ENCODE measurements at regions not wholly inside any gene's neighbourhood (a gene's known extent, or its start where the extent isn't known, plus 50 kb on each side); places are given as distances from the start of the nearest gene placed in this dataset.

GRCh38 chr15:39391230-39391629, 189.6 kb upstream of the THBS1 start:
- H3K27ac ChIP-seq (ENCODE audit: low read depth, low read length), result no peak overlapping the region
- WGBS, 3 donors, result 71 to 80% (median 78%) methylated on average over 5 of the region's 5 CpGs

GRCh38 chr15:39392469-39393047, 188.3 kb upstream of the THBS1 start:
- no peak overlapping the region for H3K27ac ChIP-seq (ENCODE audit: low read depth, low read length)
- WGBS, 3 donors, result 77 to 82% (median 78%) methylated on average over 4 of the region's 4 CpGs

GRCh38 chr15:39393575-39394335, 187.1 kb upstream of the THBS1 start:
- no peak overlapping the region for H3K27ac ChIP-seq (ENCODE audit: low read depth, low read length)
- 50 to 80% (median 76%) methylated on average over 4 of the region's 4 CpGs for WGBS, 3 donors

- no peak overlapping the region for H3K27ac ChIP-seq (ENCODE audit: low read depth, low read length)
Measured at GRCh38 chr15:39394496-39394895, 186.4 kb upstream of the THBS1 start.

- 62 to 90% (median 71%) methylated on average over 8 of the region's 8 CpGs for WGBS, 3 donors
- H3K27ac ChIP-seq (ENCODE audit: low read depth, low read length), result no peak overlapping the region
Measured at GRCh38 chr15:39396979-39397615, 183.8 kb upstream of the THBS1 start.

- 95 to 98% (median 97%) methylated on average over 3 of the region's 3 CpGs for WGBS, 3 donors
- H3K27ac ChIP-seq (ENCODE audit: low read depth, low read length), result no peak overlapping the region
Measured at GRCh38 chr15:39397883-39398282, 183.0 kb upstream of the THBS1 start.

GRCh38 chr15:39399600-39399999, 181.3 kb upstream of the THBS1 start:
- WGBS, 3 donors, result 95 to 99% (median 97%) methylated on average over 2 of the region's 2 CpGs
- no peak overlapping the region for H3K27ac ChIP-seq (ENCODE audit: low read depth, low read length)

GRCh38 chr15:39400002-39400401, 180.9 kb upstream of the THBS1 start:
- WGBS, 3 donors, result 97 to 100% (median 100%) methylated on average over 1 of the region's 1 CpG
- H3K27ac ChIP-seq (ENCODE audit: low read depth, low read length), result no peak overlapping the region

- no peak overlapping the region for H3K27ac ChIP-seq (ENCODE audit: low read depth, low read length)
Measured at GRCh38 chr15:39400821-39401550, 179.9 kb upstream of the THBS1 start.

GRCh38 chr15:39403640-39404117, 177.2 kb upstream of the THBS1 start:
- 15 to 48% (median 43%) methylated on average over 3 of the region's 3 CpGs for WGBS, 3 donors
- no peak overlapping the region for H3K27ac ChIP-seq (ENCODE audit: low read depth, low read length)

More at GRCh38 chr15:39400821-39401550, 179.9 kb upstream of the THBS1 start:
- WGBS, 3 donors, result 89 to 92% (median 91%) methylated on average over 7 of the region's 7 CpGs

- whole genome bisulfite sequencing, 3 donors, result 73 to 90% (median 75%) methylated on average over 5 of the region's 5 CpGs
- no peak overlapping the region for H3K27ac ChIP-seq (ENCODE audit: low read depth, low read length)
Measured at GRCh38 chr15:39404767-39405181, 176.1 kb upstream of the THBS1 start.

- 82 to 94% (median 87%) methylated on average over 6 of the region's 6 CpGs for WGBS, 3 donors
- H3K27ac ChIP-seq (ENCODE audit: low read depth, low read length), result no peak overlapping the region
Measured at GRCh38 chr15:39406485-39406884, 174.4 kb upstream of the THBS1 start.

- H3K27ac ChIP-seq (ENCODE audit: low read depth, low read length), result no peak overlapping the region
Measured at GRCh38 chr15:39407116-39407515, 173.8 kb upstream of the THBS1 start.

GRCh38 chr15:39409876-39410530, 170.9 kb upstream of the THBS1 start:
- 95% methylated on average over 2 of the region's 2 CpGs for WGBS, 3 donors
- no peak overlapping the region for H3K27ac ChIP-seq (ENCODE audit: low read depth, low read length)

More at GRCh38 chr15:39407116-39407515, 173.8 kb upstream of the THBS1 start:
- WGBS, 3 donors, result 97 to 99% (median 97%) methylated on average over 2 of the region's 2 CpGs

- no peak overlapping the region for H3K27ac ChIP-seq (ENCODE audit: low read depth, low read length)
- 55 to 71% (median 64%) methylated on average over 4 of the region's 4 CpGs for WGBS, 3 donors
Measured at GRCh38 chr15:39411102-39411989, 169.5 kb upstream of the THBS1 start.

GRCh38 chr15:39413558-39413957, 167.3 kb upstream of the THBS1 start:
- WGBS, 3 donors, result 32 to 76% (median 52%) methylated on average over 1 of the region's 1 CpG
- no peak overlapping the region for H3K27ac ChIP-seq (ENCODE audit: low read depth, low read length)

GRCh38 chr15:39414201-39414600, 166.7 kb upstream of the THBS1 start:
- no peak overlapping the region for H3K27ac ChIP-seq (ENCODE audit: low read depth, low read length)
- WGBS, 3 donors, result 85 to 90% (median 88%) methylated on average over 4 of the region's 4 CpGs

Measured in adipose tissue (tissue), 3 donors.